GM19240 (cell line): ENCODE measurements at regions not wholly inside any gene's neighbourhood (a gene's known extent, or its start where the extent isn't known, plus 50 kb on each side); places are given as distances from the start of the nearest gene placed in this dataset.
"Not testable (repeated sequence)": the region's sequence is repeated elsewhere in the genome, so short reads cannot be mapped to it uniquely, and the experiment has no call there.

Experiments
- DNase-seq: peaks from one replicate; pipeline ENCODE4 v3.0.0; 2011; ENCODE audit warnings: low spot score; ENCODE audit not compliant: insufficient read length

GRCh38 chr19:28397306-28397705, 815.6 kb downstream of the UQCRFS1 start:
- DNase-seq = no peak

DNA sequence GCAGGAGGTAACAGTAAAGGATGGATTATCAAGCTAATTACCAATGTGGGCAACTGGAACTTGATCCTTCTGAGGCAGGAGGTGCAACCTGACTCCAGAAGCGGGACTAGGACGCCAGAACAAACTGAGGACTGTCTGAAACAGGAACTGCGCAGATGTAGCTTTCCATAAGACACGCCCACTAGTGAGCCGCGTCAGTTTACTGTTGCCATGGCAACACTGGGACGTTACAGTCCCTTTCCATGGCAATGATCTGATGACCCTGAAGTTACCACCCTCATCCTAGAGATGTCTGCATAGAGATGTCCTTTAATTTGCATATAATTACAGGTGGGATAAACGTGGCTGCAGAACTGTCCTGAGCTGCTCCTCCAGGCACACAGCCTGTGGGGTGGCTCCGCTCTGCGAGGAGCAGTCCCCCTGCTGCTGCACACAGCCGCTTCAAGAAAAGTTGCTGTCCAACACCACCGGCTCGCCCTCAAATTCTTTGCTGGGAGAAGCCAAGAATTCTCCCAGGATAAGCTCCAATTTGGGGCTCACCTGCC, 816.6 kb downstream of the UQCRFS1 start:
- DNase-seq = no peak

DNA sequence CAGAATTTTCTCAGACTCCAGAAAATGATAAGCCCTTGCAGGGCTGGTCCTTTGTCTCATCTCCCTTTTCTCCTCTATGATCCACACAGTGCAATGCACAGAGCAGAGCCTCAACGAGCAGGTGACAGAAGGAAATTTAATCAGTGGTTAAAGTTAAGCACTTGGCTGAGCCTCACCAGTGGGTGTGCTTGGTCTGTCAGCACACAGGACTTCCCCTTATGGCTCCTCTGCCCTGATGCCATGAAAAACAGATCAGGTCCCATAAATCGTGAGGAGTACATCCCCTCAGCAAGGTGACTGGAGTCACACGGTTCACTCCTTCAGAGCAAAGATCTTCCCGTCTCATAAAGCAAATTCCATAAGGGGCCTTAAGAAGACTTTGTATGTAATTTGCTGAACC, 818.2 kb downstream of the UQCRFS1 start:
- DNase-seq = no peak

- no peak for DNase-seq
Observed at GRCh38 chr19:28393574-28394336, 819.2 kb downstream of the UQCRFS1 start.

DNA sequence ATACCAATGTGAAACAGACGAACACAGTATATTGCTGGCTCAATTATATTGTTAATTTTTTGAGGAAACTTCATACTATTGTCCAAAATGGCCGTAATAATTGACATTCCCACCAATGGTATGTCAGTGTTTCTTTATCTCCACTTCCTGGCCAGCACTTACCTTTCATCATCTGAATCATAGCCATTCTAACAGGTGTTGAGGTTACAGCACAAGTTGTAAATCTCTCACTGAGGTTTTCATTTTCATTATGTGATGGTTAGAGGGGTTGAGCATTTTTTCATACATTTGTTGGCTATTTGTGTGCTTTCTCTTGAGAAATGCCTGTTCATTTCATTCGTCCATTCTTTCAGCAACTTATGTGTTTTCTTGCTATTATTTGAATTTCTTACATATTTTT, 824.0 kb downstream of the UQCRFS1 start:
- no peak for DNase-seq

DNA sequence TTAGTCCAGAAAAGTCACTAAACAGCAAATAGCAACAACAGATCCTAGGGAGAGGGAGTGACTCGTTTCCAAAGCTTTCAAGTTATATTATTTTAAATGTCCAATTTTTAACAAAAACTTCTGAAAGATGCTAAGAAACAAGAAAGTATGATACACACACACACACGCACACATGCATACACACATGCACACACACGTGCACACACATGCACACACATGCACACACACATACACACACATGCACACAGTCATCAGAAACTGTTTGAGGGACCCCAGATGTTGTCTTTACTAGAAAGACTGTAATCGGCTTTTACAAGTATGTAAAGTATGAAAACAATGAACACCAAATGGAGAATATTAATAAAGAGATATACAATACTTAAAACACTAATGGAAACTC, 825.4 kb downstream of the UQCRFS1 start:
- DNase-seq = no peak

DNA sequence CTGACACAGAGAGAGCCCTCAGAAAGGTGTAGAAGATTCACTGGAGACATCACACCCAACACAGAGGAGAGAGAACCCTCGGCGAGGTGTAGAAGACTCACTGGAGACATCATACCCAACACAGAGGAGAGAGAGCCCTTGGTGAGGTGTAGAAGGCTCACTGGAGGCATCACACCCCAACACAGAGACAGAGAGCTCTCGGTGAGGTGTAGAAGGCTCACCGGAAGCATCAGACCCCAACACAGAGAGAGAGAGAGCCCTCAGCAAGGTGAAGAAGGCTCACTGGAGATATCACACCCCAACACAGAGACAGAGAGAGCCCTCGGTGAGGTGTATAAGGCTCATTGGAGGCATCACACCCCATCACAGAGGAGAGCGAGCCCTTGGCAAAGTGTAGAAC, 826.5 kb downstream of the UQCRFS1 start:
- DNase-seq = no peak

DNA sequence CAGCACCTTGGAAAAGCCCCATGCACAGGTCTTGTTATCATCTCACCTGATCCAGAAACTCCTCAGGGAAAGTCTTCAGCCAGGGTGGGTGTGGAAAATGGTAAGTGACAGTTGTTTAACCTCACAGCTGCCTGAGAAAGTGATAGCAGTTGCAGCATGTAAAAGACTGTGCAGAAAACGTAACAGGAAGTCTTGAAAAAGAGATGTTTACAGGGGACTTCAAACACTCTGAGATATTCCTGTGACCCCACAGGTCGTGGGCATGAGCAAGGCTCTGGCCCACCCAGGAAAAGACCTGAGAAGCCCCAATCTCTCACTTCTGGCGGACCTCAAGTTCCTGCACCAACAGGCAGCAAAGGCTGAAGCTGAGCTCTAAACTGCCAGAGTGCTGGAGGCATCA, 826.9 kb downstream of the UQCRFS1 start:
- no peak for DNase-seq

DNA sequence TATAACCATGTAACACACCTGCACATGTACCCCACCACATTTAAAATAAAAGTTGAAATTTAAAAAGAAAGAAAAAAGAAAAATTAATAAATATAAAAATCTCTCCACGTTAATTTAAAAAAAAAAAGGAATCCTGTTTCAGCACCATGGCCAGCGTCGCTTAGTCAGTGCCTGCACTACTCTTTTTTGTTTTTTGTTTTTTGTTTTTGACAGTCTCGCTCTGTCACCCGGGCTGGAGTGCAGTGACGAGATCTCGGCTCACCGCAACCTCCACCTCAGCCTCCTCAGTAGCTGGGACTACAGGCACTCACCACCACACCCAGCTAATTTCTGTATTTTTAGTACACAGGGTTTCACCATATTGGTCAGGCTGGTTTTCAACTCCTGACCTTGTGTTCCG, 835.9 kb downstream of the UQCRFS1 start:
- no peak for DNase-seq

- DNase-seq = no peak
Observed at GRCh38 chr19:28374971-28375370, 838.0 kb downstream of the UQCRFS1 start.

DNA sequence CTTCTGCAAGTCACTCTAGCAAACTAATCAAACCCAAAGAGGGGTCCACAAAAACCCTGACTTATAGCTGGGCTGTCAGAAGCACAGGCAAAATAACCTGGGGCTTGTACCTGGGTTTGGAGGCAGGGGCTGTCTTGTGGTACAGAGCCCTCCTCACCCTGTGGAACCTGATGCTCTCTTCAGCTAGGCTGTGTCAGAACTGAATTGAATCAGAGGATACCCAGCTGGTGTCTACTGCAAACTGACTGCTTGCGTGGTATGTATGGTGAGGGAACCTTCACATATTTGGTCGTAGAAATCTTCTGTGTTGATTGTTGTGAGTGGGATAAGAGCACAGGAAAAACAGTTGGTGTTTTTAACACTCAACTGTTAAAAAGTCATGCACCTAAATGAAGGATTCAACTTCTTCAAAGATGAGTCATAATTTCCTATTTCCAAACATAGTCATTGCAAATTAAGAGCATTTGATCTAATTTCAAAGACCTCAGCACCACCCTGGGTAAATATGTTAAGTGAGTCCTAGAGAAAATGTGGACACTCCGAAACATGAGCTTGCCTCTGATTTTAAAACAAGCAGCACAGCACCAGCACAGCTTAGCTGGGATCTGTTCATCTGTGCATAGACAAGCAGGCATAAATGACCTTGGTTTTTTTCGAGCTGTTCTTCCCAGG, 840.2 kb downstream of the UQCRFS1 start:
- no peak for DNase-seq

DNA sequence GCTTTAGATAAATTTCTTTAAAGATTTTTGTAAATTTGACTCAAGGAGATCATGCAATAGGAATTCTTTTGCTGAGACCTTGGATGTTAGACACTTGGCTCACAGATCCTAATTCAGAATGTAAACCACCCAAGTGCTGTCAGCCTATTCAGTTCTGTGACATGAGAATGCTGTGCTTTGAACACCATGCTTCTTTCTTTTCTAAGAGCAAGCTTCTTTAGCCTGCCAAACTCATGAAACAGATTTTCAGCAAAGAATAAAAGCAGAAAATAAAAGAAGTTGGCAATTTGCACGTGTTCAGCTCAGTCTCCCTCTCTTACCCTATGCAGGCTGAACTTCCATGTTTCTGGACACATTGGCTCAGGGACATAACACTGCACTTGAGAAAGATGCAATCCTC, 845.8 kb downstream of the UQCRFS1 start:
- DNase-seq = no peak

- no peak for DNase-seq
Observed at GRCh38 chr19:28363254-28363653, 849.7 kb downstream of the UQCRFS1 start.

GRCh38 chr19:28359431-28360414, 853.2 kb downstream of the UQCRFS1 start:
- DNase-seq = no peak

DNA sequence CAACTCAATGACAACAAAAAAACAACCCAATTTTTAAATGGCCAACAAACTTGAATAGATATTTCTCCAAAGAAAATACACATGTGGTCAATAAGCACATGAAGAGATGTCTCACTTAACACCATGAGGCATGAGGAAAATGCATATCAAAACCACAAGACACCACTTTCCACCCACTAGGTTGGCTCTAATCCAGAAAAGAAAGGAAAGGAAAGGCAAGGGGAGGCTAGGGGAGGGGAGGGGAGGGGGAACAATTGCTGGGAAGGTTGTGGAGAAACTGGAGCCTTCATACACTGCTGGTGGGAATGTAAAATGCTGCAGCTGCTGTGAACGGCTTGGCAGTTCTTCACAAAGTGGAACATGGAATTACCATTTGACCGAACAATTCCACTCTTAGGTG, 854.3 kb downstream of the UQCRFS1 start:
- DNase-seq = no peak

DNA sequence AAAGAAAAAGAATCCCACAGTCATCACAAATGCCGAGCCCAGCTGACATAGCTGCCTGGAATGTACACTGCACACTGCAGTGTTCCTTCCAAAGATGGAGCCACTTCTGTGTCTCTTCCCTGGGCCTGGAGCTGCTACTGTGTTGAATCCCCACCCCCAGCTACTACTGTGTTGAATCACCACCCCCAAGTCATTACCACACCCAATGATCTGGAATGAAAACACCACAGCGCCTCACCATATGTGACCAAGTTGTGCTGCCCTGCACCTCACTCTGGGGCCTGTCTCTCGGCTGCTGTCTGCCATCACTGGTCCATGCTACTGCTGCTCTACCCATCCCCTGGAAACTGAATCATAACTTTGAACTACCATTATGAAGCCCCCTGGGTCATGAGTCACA, 861.2 kb downstream of the UQCRFS1 start:
- no peak for DNase-seq

DNA sequence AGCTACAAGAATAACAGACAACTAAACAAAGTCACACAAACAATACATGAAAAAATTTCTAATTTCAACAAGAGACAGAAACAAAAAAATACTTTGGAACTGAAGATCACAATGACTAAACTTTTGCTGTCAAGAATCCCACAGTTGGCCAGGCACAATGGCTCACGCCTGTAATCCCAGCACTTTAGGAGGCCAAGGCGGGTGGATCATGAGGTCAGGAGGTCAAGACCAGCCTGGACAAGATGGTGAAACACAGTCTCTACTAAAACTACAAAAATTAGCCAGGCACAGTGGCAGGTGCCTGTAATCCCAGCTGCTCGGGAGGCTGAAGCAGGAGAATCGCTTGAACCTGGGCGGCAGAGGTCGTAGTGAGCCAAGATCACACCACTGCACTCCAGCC, 861.6 kb downstream of the UQCRFS1 start:
- DNase-seq = not testable (repeated sequence)

DNA sequence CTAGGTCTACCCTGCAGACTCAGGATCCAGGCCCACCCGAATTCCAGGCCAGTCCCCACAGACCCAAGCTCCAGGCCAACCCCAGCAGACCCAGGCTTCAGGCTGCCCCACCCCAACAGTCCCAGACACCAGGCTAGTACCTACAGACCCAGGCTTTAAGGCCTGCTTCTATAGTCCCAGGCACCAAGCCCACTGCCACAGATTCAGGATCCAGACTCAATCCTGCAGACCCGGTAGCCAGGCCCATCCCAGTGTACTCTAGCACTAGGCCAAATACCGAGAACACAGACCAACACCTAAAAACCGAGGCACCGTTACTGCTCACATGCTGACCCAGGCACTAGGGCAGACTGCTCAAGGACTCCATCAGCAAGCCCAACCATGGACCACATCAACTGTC, 862.3 kb downstream of the UQCRFS1 start:
- DNase-seq = no peak

DNA sequence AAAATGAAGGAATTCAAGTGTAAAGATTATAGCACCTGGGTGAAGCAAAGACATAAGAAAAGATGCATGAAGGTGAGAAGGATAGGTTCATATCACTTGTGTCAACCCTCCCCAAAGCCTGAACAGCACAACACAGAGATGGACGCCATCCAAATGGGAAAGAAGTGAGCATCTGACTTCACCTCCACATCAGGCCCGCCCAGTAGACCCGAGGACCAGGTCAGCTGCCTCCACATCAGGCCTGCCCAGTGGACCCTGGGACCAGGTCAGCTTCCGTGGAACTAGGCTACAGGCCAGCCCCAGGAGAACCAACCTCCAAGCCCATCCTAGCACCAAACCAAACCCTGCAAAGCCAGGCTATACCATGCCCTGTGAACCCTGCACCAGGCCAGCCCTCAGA, 862.9 kb downstream of the UQCRFS1 start:
- no peak for DNase-seq

DNA sequence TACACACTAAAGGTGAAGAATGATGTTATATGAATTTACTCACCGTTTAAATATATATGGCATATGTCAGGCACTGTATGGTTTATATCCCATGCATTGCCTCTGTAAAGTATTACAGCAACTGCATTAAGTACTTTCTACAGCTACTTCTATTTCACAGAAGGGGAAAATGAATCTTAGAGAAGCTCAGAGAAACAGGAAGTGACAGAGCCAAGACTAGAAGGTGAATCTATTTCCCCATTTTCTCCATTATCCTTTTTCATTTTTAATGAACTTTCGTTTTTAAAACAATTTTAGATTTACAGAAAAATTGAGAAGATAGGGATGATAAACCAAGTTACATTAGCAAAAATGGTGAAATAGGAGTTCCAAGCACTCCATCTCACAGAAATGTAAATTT, 863.3 kb downstream of the UQCRFS1 start:
- no peak for DNase-seq

- no peak for DNase-seq
Observed at GRCh38 chr19:28345811-28346210, 867.1 kb downstream of the UQCRFS1 start.
